ENCODE measurements at regions not wholly inside any gene's neighbourhood (a gene's known extent, or its start where the extent isn't known, plus 50 kb on each side); places are given as distances from the start of the nearest gene placed in this dataset.
"Not testable (repeated sequence)": the region's sequence is repeated elsewhere in the genome, so short reads cannot be mapped to it uniquely, and the experiment has no call there.

GRCh38 chr17:63258785-63259184, 187.3 kb downstream of the CYB561 start:
- DNase-seq (ENCODE audit: low read depth): no peak

DNA sequence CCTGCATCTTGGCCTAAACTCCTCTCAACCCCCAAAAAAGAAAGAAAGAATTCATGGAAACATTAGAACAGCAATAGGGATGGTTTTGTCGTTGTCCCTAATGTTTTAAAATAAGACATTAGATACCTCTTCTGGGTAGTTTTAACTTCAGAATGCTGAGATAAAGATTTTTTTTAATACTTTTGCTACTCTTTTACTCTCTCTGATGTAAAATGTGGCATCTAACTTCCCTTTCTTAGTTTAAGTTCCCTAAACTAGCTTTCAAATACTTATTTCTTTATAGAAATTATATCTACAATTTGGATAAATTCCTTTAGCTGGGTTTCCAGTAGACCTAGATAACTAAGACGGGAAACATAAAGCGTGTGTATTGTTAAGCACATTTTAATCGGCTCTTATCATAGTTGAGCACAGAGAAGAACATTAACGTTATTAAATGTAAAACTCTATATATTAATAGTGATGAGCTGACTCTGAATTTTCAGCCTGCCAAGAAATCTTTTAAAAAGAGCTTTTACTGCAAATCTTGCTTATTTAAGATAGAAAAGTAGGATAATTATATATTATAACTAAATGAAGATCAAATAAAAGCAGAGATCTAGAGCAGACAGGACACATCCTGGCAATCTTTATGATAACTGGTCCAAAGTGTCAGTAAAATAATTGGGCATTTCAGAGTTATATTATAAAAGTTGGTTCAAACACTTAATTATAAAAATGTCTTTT, 183.2 kb downstream of the CYB561 start:
- DNase-seq (ENCODE audit: low read depth): no peak

GRCh38 chr17:63265526-63265925, 180.6 kb downstream of the CYB561 start:
- no peak for DNase-seq (ENCODE audit: low read depth)

- no peak for DNase-seq (ENCODE audit: low read depth)
Observed at GRCh38 chr17:63267846-63268245, 178.3 kb downstream of the CYB561 start.

DNA sequence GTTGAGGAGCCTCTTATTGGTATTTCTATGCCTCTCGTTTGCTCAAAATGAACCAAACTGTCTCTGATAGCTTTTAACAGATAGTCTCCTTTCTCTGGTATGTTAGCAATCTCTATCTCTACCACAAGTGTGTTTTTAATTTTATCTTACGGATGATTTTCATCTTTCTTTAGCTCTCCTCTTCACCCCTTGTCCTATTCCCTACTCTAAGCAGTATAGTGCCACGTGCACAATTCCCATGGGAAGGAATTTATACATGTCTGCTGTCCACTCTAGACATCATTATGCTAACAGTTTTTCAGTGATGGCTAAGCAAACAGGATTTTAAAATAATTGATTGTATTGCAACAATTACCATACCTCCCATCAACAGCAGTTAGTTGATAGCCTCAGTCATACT, 177.3 kb downstream of the CYB561 start:
- DNase-seq (ENCODE audit: low read depth): no peak

DNA sequence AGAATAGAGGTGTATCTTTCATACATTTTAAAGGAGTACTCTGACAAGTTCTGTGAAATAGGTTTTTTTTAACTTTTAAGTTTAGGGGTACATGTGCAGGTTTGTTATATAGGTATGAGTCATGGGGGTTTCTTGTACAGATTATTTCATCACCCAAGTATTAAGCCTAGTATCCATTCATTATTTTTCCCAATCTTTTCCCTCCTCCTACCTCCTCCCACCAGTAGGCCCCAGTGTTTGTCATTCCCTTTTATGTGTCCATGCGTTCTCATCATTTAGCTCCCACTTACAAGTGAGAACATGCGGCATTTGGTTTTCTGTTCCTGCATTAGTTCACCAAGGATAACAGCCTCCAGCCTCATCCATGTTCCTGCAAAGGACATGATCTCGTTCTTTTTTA, 175.5 kb downstream of the CYB561 start:
- no peak for DNase-seq (ENCODE audit: low read depth)

GRCh38 chr17:63274146-63274545, 172.0 kb downstream of the CYB561 start:
- DNase-seq (ENCODE audit: low read depth): no peak

- DNase-seq (ENCODE audit: low read depth): peak; percentile 91
Observed at GRCh38 chr17:63275318-63275970, 170.7 kb downstream of the CYB561 start.

GRCh38 chr17:63275971-63276745, 169.9 kb downstream of the CYB561 start:
- no peak for DNase-seq (ENCODE audit: low read depth)

DNA sequence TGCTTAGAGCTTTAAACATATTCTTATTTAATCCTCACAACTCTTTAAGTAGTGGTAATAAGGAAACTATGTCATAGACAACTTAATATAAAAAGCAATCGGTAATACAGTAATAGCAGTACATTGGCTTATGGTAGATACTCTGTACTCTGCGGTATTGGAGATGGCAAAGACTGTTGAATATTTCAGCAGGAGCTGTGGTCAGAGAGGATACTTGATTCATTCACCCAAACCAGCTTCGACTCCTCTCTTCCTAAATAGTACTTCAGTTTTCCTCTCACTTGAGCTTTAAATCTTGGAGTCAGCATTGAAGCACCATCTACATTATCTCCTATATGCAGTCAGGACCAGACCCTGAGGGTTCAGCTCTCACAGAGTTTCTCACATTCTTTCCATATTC, 169.3 kb downstream of the CYB561 start:
- peak; percentile 35 for DNase-seq (ENCODE audit: low read depth)

GRCh38 chr17:63277629-63278028, 168.5 kb downstream of the CYB561 start:
- DNase-seq (ENCODE audit: low read depth): no peak

DNA sequence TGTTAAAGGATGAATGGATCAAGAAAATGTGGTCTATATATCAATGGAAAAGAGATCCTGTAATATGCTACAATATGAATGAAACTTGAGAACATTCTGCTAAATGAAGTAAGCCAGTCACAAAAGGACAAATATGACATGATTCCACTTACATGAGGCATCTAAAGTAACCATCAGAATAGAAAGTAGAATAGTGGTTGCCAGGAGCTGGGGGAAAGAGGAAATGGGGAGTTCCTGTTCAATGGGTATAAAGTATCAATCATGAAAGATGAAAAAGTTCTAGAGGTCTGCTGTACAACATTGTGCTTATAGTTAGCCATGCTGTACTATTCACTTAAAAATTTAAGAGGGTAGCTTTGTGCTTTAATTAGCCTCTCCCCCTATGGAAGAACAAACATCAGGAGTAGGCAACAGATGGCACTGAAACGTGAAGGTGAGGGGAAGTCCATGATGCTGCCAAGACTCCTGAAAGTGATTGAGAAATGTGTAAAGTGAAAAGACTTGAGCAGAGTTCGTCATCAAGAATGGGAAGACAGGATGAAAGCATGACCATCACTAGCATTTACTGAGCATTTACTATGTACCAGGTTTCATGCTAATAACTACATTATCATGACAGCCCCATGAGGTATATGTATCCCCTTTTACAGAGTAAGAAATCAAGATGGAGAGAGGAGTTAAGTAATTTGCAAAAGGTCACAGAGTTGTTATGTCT, 167.2 kb downstream of the CYB561 start:
- DNase-seq (ENCODE audit: low read depth): no peak

- peak; percentile 51 for DNase-seq (ENCODE audit: low read depth)
Observed at GRCh38 chr17:63279498-63280230, 166.4 kb downstream of the CYB561 start.

- no peak for DNase-seq (ENCODE audit: low read depth)
Observed at GRCh38 chr17:63282455-63282854, 163.7 kb downstream of the CYB561 start.

DNA sequence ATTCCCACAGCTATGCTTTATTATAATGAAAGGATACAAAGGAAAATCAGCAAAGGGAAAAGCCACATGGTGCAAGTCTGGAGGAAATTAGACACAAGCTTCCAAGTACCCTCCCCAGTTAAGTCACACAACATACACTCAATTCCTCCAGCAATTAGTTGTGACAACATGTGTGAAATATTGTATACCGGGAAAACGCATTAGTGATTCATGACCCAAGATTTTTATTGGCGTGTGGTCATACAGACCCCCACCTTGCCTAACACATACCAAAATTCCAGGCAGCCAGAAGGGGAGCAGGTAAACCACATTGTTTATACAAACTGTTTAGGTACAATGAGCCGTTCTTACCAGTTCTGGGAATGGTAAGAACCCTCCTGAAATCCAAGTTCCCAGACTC, 160.6 kb downstream of the CYB561 start:
- DNase-seq (ENCODE audit: low read depth): no peak

DNA sequence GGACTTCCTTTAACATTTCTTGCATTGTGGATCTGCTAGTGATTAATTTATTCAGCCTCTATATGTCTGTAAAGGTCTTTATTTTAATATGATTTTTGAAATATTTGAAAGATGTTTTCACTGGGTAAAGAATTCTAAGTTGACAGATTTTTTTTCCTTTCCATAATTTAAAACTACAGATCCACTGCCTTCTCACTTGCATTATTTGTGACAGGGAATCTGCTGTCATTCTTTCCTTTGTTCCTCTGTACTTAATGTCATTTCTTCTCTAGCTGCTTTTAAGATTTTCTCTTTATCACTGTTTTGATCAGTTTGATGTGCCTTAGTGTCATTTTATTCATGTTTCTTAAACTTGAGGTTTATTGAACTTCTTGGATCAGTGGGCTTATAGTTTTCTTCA, 159.9 kb downstream of the CYB561 start:
- no peak for DNase-seq (ENCODE audit: low read depth)

DNA sequence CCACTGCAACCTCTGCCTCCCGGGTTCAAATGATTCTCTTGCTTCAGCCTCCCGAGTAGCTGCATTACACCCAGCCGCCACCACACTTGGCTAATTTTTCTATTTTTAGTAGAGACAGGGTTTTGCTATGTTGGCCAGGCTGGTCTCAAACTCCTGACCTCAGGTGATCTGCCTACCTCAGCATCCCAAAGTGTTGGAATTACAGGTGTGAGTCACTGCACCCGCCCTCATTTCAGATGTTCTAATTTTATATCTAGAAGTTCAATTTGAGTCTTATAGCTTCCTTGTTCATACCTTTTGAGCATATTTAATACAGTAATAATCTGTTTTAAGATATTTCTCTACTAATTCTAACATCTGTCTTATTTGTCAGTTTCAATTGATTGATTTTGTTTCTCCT, 159.1 kb downstream of the CYB561 start:
- not testable (repeated sequence) for DNase-seq (ENCODE audit: low read depth)

- no peak for DNase-seq (ENCODE audit: low read depth)
Observed at GRCh38 chr17:63289931-63290330, 156.2 kb downstream of the CYB561 start.

- DNase-seq (ENCODE audit: low read depth): no peak
Observed at GRCh38 chr17:63290351-63290750, 155.8 kb downstream of the CYB561 start.

GRCh38 chr17:63290784-63291183, 155.3 kb downstream of the CYB561 start:
- DNase-seq (ENCODE audit: low read depth): no peak

- DNase-seq (ENCODE audit: low read depth): no peak
Observed at GRCh38 chr17:63291258-63291657, 154.8 kb downstream of the CYB561 start.

- DNase-seq (ENCODE audit: low read depth): no peak
Observed at GRCh38 chr17:63292421-63292820, 153.7 kb downstream of the CYB561 start.
